T-cell (primary cell): ENCODE measurements at regions not wholly inside any gene's neighbourhood (a gene's known extent, or its start where the extent isn't known, plus 50 kb on each side); places are given as distances from the start of the nearest gene placed in this dataset.

Experiments
- ATAC-seq, 4 experiments: fragments of 200-7000 bp in 3 of 4; fragments of 150-1000 bp in 1 of 4; cut with Tn5 transposase; replicated peaks in 1 of 4; 1 replicate in 3 of 4; 2 replicates in 1 of 4; pipeline ENCODE4 v1.10.0; 2021; ENCODE audit warnings: moderate library complexity in 3 of 4, mild to moderate bottlenecking in 2 of 4, moderate number of reproducible peaks in 1 of 4
- CTCF ChIA-PET, 2 donors: fragments of 300-600 bp; sonication (Branson Sonifier 250); formaldehyde crosslinking; loops; one replicate each; lab custom pipeline; 2022; ENCODE audit warnings: antibody characterized with exemption in 2 of 2; lab: Charles Lee
- POLR2A ChIA-PET, 2 donors: fragments of 300-600 bp; sonication (Branson Sonifier 250); formaldehyde crosslinking; loops; one replicate each; lab custom pipeline; 2022; ENCODE audit warnings: antibody characterized with exemption in 2 of 2; lab: Charles Lee
- DNase-seq, 35 experiments: peaks; one replicate each; pipeline versions ENCODE4 v3.0.0 to v3.0.0-alpha.2; 2013 to 2023
- H3K27ac ChIP-seq: one replicate; pipeline ENCODE4 v1.5.1; 2013; ENCODE audit warnings: low read length
- H3K27me3 ChIP-seq, 2 experiments: replicated peaks in 1 of 2; 1 replicate in 1 of 2; 2 replicates in 1 of 2; pipeline versions ENCODE4 v1.6.1 to v1.7.0; 2013; ENCODE audit warnings: low read length in 1 of 2, mixed read lengths in 1 of 2; ENCODE audit not compliant: control insufficient read depth in 2 of 2, insufficient read depth in 2 of 2; ENCODE audit errors: extremely low read depth in 1 of 2
- H3K36me3 ChIP-seq, 2 donors: 1 replicate in 1 of 2; 2 replicates in 1 of 2; pipeline versions ENCODE4 v1.6.1 to v1.7.0; 2013; ENCODE audit warnings: low read length in 1 of 2; ENCODE audit not compliant: control insufficient read depth in 2 of 2, insufficient read depth in 1 of 2; ENCODE audit errors: extremely low read depth in 1 of 2
- H3K4me1 ChIP-seq, 2 experiments: 1 replicate in 1 of 2; 2 replicates in 1 of 2; pipeline versions ENCODE4 v1.6.1 to v1.7.0; 2013; ENCODE audit warnings: low read length in 2 of 2, mixed read lengths in 1 of 2; ENCODE audit not compliant: insufficient read depth in 2 of 2, control insufficient read depth in 1 of 2; ENCODE audit errors: extremely low read depth in 1 of 2
- H3K4me3 ChIP-seq, 2 donors: 1 replicate in 1 of 2; 2 replicates in 1 of 2; pipeline versions ENCODE4 v1.5.1 to v1.7.0; 2013; ENCODE audit warnings: mild to moderate bottlenecking in 2 of 2, low read length in 1 of 2, moderate library complexity in 1 of 2; ENCODE audit not compliant: control insufficient read depth in 1 of 2; ENCODE audit errors: extremely low read depth in 1 of 2
- H3K9me3 ChIP-seq: 2 replicates; pipeline ENCODE4 v1.7.0; 2013
- H3K27ac Mint-ChIP-seq, 2 donors: one replicate each; pipeline ENCODE4 v1.8.0; 2020 to 2021; ENCODE audit warnings: mild to moderate bottlenecking in 2 of 2, mixed read lengths in 2 of 2
- H3K27me3 Mint-ChIP-seq, 2 donors: one replicate each; pipeline ENCODE4 v1.8.0; 2021 to 2022; ENCODE audit warnings: mixed read lengths in 2 of 2
- H3K36me3 Mint-ChIP-seq: one replicate; pipeline ENCODE4 v1.8.0; 2021; ENCODE audit warnings: mixed read lengths
- H3K4me1 Mint-ChIP-seq, 3 donors: one replicate each; pipeline ENCODE4 v1.8.0; 2020 to 2022; ENCODE audit warnings: mixed read lengths in 3 of 3, mild to moderate bottlenecking in 1 of 3
- H3K4me3 Mint-ChIP-seq, 3 donors: one replicate each; pipeline ENCODE4 v1.8.0; 2020 to 2022; ENCODE audit warnings: mild to moderate bottlenecking in 3 of 3, mixed read lengths in 3 of 3, moderate library complexity in 3 of 3
- H3K9me3 Mint-ChIP-seq, 3 donors: one replicate each; pipeline ENCODE4 v1.8.0; 2020 to 2022; ENCODE audit warnings: mixed read lengths in 3 of 3
- WGBS: methylation state at CpG from one replicate; pipeline ENCODE4 v1.1.5; 2013; ENCODE audit warnings: missing lambda C conversion rate; ENCODE audit not compliant: insufficient coverage; 5-methylcytosine and 5-hydroxymethylcytosine counted together

DNA sequence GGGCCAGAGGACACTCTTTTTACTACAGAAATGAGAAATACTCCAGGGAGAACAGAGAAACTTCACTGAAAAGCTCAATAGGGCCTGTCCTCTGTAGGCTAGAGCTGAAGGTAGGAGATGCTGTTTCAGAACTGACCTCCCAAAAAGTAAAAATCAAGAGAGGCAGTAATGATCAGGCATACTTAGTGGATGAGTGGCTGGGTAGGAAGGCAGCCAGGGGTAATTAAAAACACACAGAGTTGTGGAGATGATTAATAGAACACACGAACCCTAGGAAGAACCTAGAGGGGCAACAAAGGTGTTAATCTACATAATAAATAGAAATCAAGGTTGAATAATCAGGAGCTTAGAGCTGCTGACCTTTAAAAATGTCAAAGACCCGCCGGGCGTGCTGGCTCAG lies 582.4 kb upstream of the ADGRL3 start:
- Mint-ChIP-seq H3K4me1 (no peaks in the 10 kb centered on the region), H3K27ac (no peak overlapping the region), H3K9me3 (peaks cover 21 to 29% (median 21%) of the 10 kb centered on the region in 3 donors), H3K36me3 (no peaks in the 10 kb centered on the region), H3K4me3 (no peak overlapping the region), H3K27me3 (no peaks in the 10 kb centered on the region)
- Histone ChIP-seq H3K27me3 (no peaks in the 10 kb centered on the region), H3K36me3 (no peaks in the 10 kb centered on the region), H3K9me3 (no peaks in the 10 kb centered on the region), H3K27ac (no peak overlapping the region), H3K4me1 (no peaks in the 10 kb centered on the region), H3K4me3 (no peak overlapping the region)
- DNase-seq (no peak), ATAC-seq (no peak)
- ChIA-PET POLR2A (no interaction called here), CTCF (no interaction called here)
- 100% methylated on average over 1 of the region's 4 CpGs for WGBS

DNA sequence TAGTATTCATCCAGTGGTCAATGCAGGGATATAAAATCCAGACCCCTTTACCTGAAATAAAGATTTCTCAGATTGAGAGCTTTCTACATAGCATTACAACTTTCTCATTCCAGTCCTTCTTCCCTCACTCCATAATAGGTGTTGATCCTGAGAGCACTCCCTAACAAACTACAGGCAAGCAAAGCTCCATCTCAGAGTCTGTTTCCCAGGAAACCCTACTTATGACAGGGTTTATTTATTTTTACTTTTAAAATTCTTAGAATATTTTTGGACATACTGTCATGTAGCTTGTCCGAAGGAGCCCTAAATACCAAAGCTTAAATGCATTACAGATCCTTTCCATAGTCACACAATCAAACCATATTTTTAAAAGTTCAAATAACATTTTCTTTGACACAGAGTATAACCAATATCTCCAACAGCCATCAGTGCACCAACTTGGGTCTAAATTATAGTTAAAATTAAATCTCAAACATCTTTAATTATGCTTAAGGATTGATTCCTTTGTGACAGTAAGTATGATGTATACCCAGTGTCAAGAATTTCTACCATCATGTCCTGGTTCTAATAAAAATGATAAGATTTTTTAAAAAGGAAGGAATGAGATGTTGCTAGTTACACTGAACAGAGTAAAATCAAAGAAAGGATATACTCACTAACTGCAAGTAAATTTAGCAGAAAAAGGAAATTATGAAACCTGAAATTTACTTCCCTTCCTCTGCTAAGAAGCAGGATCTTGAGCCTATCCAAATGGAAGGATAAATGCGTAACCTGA lies 580.4 kb upstream of the ADGRL3 start:
- Histone ChIP-seq H3K27ac (no peak overlapping the region), H3K4me1 (no peaks in the 10 kb centered on the region), H3K9me3 (no peaks in the 10 kb centered on the region), H3K36me3 (no peaks in the 10 kb centered on the region), H3K4me3 (no peak overlapping the region), H3K27me3 (no peaks in the 10 kb centered on the region)
- no CpG with 5 or more reads among the region's 2 CpGs for WGBS
- H3K4me3 Mint-ChIP-seq, result no peak overlapping the region
- no peaks in the 10 kb centered on the region for H3K27me3 Mint-ChIP-seq
- POLR2A ChIA-PET, result interaction anchor here in 1 of 2 donors (0.6 kb wide), 1 partner anchor 1896 kb away, joined by 3 read pairs; no protein-coding TSS in a partner anchor
- peaks cover 14 to 24% (median 16%) of the 10 kb centered on the region in 3 donors for H3K9me3 Mint-ChIP-seq
- no peak overlapping the region for H3K27ac Mint-ChIP-seq
- DNase-seq (no peak), ATAC-seq (no peak)
- H3K4me1 Mint-ChIP-seq, result no peaks in the 10 kb centered on the region
- no peaks in the 10 kb centered on the region for H3K36me3 Mint-ChIP-seq
- CTCF ChIA-PET, result no interaction called here

DNA sequence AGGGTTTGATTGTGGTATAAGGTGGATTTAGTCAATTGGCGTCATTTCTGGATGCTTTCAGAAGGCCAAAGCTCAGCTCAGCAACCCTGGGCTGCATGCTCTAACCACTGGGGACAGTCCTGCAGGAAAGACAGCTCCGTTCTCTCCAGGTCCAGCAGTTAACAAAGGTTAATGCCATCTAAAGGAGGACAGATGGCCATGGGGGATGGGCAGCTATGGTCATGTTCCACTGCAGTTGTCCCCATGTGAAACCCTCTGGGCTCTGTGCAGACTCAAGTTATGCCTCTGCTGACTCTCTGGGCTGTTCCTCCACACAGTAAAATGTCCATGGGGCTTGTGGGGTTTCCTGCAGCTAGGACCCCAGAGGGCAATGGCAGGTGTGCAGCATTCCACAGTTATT lies 562.1 kb upstream of the ADGRL3 start:
- no peak overlapping the region for H3K27ac Mint-ChIP-seq
- peaks cover 12 to 39% (median 35%) of the 10 kb centered on the region in 3 donors for H3K9me3 Mint-ChIP-seq
- Histone ChIP-seq H3K4me3 (no peak overlapping the region), H3K9me3 (no peaks in the 10 kb centered on the region), H3K36me3 (no peaks in the 10 kb centered on the region), H3K27ac (no peak overlapping the region), H3K4me1 (no peaks in the 10 kb centered on the region), H3K27me3 (no peaks in the 10 kb centered on the region)
- WGBS, result 79% methylated on average over 2 of the region's 2 CpGs
- no peaks in the 10 kb centered on the region for H3K4me1 Mint-ChIP-seq
- H3K27me3 Mint-ChIP-seq, result no peaks in the 10 kb centered on the region
- CTCF ChIA-PET, result no interaction called here
- DNase-seq (no peak), ATAC-seq (no peak)
- H3K4me3 Mint-ChIP-seq, result no peak overlapping the region
- no peaks in the 10 kb centered on the region for H3K36me3 Mint-ChIP-seq
- POLR2A ChIA-PET, result no interaction called here

DNA sequence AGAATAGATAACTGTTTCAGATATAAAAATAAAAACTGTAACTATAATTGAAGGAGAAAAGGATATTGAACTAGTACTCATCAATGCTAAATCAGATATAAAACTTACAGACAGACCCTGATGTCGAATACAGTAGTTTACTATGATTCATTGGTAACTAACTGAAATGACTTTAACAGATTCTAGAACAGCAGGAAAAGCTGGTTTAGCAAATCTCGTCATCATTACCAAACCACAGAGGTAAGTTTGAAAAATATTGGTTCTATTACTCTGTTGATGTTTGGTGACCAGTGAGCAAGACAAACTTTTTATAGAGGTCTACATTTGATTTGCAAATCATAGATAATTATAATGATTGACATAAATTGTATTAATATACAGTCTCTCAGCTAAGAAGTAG lies 551.4 kb upstream of the ADGRL3 start:
- ATAC-seq, result no peak
- Mint-ChIP-seq H3K36me3 (no peaks in the 10 kb centered on the region), H3K9me3 (peaks cover 8 to 10% (median 10%) of the 10 kb centered on the region in 3 donors), H3K27me3 (no peaks in the 10 kb centered on the region), H3K27ac (no peak overlapping the region), H3K4me3 (no peak overlapping the region), H3K4me1 (no peaks in the 10 kb centered on the region)
- ChIA-PET POLR2A (no interaction called here), CTCF (no interaction called here)
- Histone ChIP-seq H3K9me3 (no peaks in the 10 kb centered on the region), H3K27ac (no peak overlapping the region), H3K4me1 (no peaks in the 10 kb centered on the region), H3K27me3 (no peaks in the 10 kb centered on the region), H3K4me3 (no peak overlapping the region), H3K36me3 (no peaks in the 10 kb centered on the region)
- DNase-seq, result no peak
- WGBS, result no CpG with 5 or more reads among the region's 2 CpGs

GRCh38 chr4:60652933-60653332 lies 547.2 kb upstream of the ADGRL3 start:
- peaks cover 18 to 22% (median 19%) of the 10 kb centered on the region in 3 donors for H3K9me3 Mint-ChIP-seq
- no peaks in the 10 kb centered on the region for H3K27me3 ChIP-seq
- ChIA-PET POLR2A (interaction anchor here in 1 of 2 donors (0.5 kb wide), 1 partner anchor 248 kb away, joined by 3 read pairs; no protein-coding TSS in a partner anchor), CTCF (no interaction called here)
- no peaks in the 10 kb centered on the region for H3K36me3 ChIP-seq
- H3K4me3 Mint-ChIP-seq, result no peak overlapping the region
- no peaks in the 10 kb centered on the region for H3K27me3 Mint-ChIP-seq
- no peaks in the 10 kb centered on the region for H3K4me1 ChIP-seq
- no peak for ATAC-seq
- H3K27ac Mint-ChIP-seq, result no peak overlapping the region
- no peak overlapping the region for H3K27ac ChIP-seq
- H3K4me1 Mint-ChIP-seq, result no peaks in the 10 kb centered on the region
- no peaks in the 10 kb centered on the region for H3K36me3 Mint-ChIP-seq
- no peak for DNase-seq
- no peak overlapping the region for H3K4me3 ChIP-seq
- no peaks in the 10 kb centered on the region for H3K9me3 ChIP-seq

DNA sequence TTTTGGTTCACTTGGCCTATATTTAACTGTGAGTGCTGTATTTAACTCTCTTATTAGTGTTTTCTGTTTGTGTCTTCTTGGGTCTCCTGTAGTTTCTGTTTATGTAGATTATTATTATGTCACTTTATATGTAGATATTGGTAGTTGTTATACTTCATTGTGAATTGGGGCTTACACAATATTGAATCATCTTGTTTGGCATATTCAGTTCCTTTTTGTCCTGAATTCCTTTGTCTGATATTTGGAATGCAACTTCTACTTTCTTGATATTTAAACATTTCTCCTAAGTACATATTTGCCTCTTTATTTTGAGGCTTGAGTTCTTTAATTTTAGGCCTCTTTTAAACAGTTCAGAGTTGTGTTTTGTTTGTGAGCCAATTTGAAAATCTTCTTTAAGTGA lies 544.8 kb upstream of the ADGRL3 start:
- Histone ChIP-seq H3K36me3 (no peaks in the 10 kb centered on the region), H3K9me3 (peaks cover 2% of the 10 kb centered on the region), H3K4me1 (no peaks in the 10 kb centered on the region), H3K27ac (no peak overlapping the region), H3K27me3 (no peaks in the 10 kb centered on the region), H3K4me3 (no peak overlapping the region)
- no peaks in the 10 kb centered on the region for H3K27me3 Mint-ChIP-seq
- H3K36me3 Mint-ChIP-seq, result no peaks in the 10 kb centered on the region
- no peak for ATAC-seq
- ChIA-PET CTCF (no interaction called here), POLR2A (no interaction called here)
- peaks cover 0 to 2% (median 0%) of the 10 kb centered on the region in 3 donors for H3K4me1 Mint-ChIP-seq
- peaks cover 17 to 18% (median 18%) of the 10 kb centered on the region in 3 donors for H3K9me3 Mint-ChIP-seq
- H3K27ac Mint-ChIP-seq, result no peak overlapping the region
- DNase-seq, result no peak
- no peak overlapping the region for H3K4me3 Mint-ChIP-seq
